HG02571 (cell line): ENCODE measurements at regions not wholly inside any gene's neighbourhood (a gene's known extent, or its start where the extent isn't known, plus 50 kb on each side); places are given as distances from the start of the nearest gene placed in this dataset.

Experiments
- ATAC-seq: cut with Tn5 transposase; IDR thresholded peaks from one replicate; pipeline ENCODE4 v1.9.1; 2021; ENCODE audit warnings: mild to moderate bottlenecking, moderate library complexity; ENCODE audit not compliant: unreplicated experiment

- ATAC-seq = no peak
Observed at GRCh38 chr16:73145166-73145880, 97.4 kb upstream of the ZFHX3 start.

GRCh38 chr16:73143576-73144422 lies 95.9 kb upstream of the ZFHX3 start:
- no peak for ATAC-seq

GRCh38 chr16:73143002-73143401 lies 95.1 kb upstream of the ZFHX3 start:
- no peak for ATAC-seq

- no peak for ATAC-seq
Observed at GRCh38 chr16:73142053-73142854, 94.3 kb upstream of the ZFHX3 start.

GRCh38 chr16:73140929-73141328 lies 93.0 kb upstream of the ZFHX3 start:
- no peak for ATAC-seq

- no peak for ATAC-seq
Observed at GRCh38 chr16:73131156-73131862, 83.4 kb upstream of the ZFHX3 start.

- ATAC-seq = no peak
Observed at GRCh38 chr16:73129455-73129854, 81.5 kb upstream of the ZFHX3 start.

GRCh38 chr16:73126525-73126853 lies 78.6 kb upstream of the ZFHX3 start:
- no peak for ATAC-seq

- no peak for ATAC-seq
Observed at GRCh38 chr16:73125850-73126524, 78.1 kb upstream of the ZFHX3 start.

GRCh38 chr16:73124665-73125375 lies 76.9 kb upstream of the ZFHX3 start:
- ATAC-seq = no peak

GRCh38 chr16:73124097-73124652 lies 76.2 kb upstream of the ZFHX3 start:
- ATAC-seq = no peak

GRCh38 chr16:73122604-73123391 lies 74.9 kb upstream of the ZFHX3 start:
- ATAC-seq = no peak

- no peak for ATAC-seq
Observed at GRCh38 chr16:73116576-73116975, 68.6 kb upstream of the ZFHX3 start.

GRCh38 chr16:73113336-73113735 lies 65.4 kb upstream of the ZFHX3 start:
- ATAC-seq = no peak

- ATAC-seq = no peak
Observed at GRCh38 chr16:73108195-73108963, 60.5 kb upstream of the ZFHX3 start.

- ATAC-seq = no peak
Observed at GRCh38 chr16:73107371-73107770, 59.4 kb upstream of the ZFHX3 start.

- no peak for ATAC-seq
Observed at GRCh38 chr16:73106329-73107034, 58.6 kb upstream of the ZFHX3 start.
